ENCODE measurements at regions not wholly inside any gene's neighbourhood (a gene's known extent, or its start where the extent isn't known, plus 50 kb on each side); places are given as distances from the start of the nearest gene placed in this dataset.
"Not testable (repeated sequence)": the region's sequence is repeated elsewhere in the genome, so short reads cannot be mapped to it uniquely, and the experiment has no call there.

DNA sequence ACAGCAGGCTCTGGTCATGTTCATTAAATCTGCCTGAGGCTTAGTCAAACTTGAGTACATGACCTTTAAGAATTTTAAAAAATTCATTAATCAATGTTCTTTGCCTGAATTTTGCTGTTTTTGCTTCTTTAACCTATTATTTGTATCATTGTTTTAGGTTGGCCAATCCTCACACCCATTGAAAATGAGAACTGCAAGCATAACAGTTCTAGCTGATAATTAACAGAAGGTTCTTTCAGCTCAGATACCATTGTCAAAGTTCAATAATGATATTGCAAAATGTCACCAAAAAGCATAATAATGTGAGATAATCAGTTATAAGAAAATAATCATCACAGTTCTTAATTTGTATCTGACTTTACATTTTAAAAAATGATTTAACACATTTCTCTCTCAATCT, 583.1 kb downstream of the TFAP2A start:
- no peak for DNase-seq (ENCODE audit: low read depth in 2 of 2)

DNA sequence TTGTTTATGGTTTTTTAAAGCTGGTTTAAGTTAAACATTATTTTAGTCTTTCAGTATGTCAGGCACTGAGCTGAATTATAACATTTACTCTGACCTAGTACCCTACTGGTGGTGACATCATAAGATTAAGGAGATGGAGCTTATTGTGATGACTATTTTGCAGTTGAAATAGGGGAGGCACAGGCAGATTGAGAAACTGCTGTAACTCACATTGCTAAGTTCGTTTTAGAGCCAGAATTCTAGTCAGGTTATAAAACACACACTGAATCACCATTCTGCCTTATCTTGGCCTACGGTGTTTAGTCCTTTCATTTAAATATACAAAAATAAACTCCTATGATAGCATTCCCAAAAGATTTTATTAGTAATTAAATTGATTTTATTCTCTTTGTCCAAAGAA, 584.1 kb downstream of the TFAP2A start:
- DNase-seq (ENCODE audit: low read depth in 2 of 2), result no peak

GRCh38 chr6:9825526-9825925, 589.3 kb downstream of the TFAP2A start:
- DNase-seq (ENCODE audit: low read depth in 2 of 2), result no peak

GRCh38 chr6:9810727-9811126, 604.1 kb downstream of the TFAP2A start:
- DNase-seq (ENCODE audit: low read depth in 2 of 2), result not testable (repeated sequence)

GRCh38 chr6:9810286-9810685, 604.6 kb downstream of the TFAP2A start:
- DNase-seq (ENCODE audit: low read depth in 2 of 2), result no peak

DNA sequence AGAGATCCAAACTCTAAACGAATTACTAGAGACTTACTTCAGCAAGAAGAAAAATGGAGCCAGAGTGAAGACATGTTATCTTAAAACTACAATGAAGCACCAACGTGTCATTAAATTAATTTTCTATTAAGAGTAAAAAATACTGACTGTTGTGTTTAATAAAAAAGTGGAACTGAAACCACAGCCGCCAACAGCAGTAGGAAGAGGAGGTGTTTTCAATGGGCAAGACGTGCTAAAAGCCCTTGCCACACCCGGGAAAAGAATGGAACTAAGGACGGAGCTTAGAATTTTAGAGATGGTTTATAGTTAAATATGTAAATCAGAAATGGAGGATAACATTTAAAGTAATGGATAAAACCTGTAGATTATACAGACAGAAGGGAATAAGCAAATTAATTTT, 608.7 kb downstream of the TFAP2A start:
- no peak for DNase-seq (ENCODE audit: low read depth in 2 of 2)

- DNase-seq (ENCODE audit: low read depth in 2 of 2), result no peak
These were observed 613.6 kb downstream of the TFAP2A start for GRCh38 chr6:9801249-9801754.

DNA sequence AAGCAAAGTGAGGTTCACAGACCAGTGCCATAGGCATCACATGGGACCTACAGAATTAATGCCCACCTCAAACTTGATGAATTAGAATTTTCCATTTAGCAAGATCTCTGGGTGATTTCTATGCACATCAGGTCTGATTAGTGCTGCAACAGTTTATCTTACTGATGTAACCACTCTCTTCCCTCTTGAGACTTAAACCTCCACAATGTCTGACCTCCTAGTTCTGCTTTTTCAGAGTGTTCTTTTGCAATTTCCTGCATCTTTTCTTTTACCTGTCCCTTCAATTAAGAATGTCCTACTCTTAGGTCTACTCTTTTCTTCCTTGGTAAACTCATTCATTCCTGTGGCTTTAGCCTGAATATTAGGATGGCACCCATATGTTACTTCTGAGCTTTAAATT, 615.3 kb downstream of the TFAP2A start:
- DNase-seq (ENCODE audit: low read depth in 2 of 2), result no peak

DNA sequence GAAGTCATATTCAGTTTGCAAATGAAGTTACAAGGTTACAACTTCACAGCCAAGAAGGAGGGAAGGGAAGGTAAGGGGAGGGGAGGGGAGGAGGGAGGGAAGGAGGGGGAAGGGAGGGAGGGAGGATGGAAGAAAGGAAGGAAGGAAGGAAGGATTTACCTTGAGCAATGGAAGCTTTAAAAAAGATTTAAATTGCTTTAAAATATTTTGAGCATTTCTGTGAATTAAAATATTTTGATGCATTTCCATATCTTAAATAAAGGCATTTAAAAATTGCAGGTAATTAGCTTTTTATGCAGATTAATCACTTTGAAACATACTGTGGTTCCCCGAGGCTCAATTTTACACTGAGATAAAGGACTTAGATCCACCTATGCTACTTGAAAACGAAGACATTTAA, 618.0 kb downstream of the TFAP2A start:
- DNase-seq (ENCODE audit: low read depth in 2 of 2), result no peak

DNA sequence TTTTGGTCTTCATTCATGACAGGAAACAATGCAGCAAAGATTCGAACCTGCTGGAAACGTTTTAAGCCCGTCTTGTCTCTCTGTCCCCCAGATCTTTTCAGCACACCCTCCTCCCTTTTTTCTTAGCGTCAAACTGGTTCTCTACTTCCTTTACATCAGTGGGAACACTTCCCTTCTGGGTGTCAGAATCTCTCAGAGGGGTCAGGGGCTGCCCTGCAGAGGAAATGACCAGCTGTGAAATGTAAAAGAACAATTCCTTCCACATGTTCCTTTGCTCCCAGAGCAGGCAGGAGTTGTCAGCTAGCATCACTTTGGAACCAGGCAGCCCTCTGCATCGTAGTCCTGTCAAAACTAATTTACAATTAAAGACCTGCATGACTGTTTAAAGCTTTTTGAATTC, 619.0 kb downstream of the TFAP2A start:
- no peak for DNase-seq (ENCODE audit: low read depth in 2 of 2)

- DNase-seq (ENCODE audit: low read depth in 2 of 2), result no peak
These were observed 625.7 kb downstream of the TFAP2A start for GRCh38 chr6:9789201-9789600.

DNA sequence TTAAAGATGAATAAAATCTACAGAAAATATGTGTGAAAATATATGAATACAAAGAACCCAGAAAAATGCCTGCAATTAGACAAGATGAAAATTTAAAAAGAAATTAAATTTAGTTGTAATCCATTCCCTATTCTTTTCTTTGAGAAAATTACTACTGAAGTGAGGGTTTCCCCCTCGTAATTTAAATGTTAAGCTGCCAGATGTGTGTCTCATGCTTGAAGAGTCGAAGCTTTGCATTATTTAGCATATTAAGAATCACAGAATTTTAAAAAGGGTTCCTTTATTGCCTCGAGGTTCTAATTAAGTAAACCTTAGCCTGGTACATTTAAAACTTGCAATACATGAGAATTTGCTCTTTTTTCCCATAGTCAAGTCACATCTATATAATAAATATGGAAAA, 630.1 kb downstream of the TFAP2A start:
- DNase-seq (ENCODE audit: low read depth in 2 of 2), result no peak

GRCh38 chr6:9783567-9783966, 631.3 kb downstream of the TFAP2A start:
- DNase-seq (ENCODE audit: low read depth in 2 of 2), result no peak

DNA sequence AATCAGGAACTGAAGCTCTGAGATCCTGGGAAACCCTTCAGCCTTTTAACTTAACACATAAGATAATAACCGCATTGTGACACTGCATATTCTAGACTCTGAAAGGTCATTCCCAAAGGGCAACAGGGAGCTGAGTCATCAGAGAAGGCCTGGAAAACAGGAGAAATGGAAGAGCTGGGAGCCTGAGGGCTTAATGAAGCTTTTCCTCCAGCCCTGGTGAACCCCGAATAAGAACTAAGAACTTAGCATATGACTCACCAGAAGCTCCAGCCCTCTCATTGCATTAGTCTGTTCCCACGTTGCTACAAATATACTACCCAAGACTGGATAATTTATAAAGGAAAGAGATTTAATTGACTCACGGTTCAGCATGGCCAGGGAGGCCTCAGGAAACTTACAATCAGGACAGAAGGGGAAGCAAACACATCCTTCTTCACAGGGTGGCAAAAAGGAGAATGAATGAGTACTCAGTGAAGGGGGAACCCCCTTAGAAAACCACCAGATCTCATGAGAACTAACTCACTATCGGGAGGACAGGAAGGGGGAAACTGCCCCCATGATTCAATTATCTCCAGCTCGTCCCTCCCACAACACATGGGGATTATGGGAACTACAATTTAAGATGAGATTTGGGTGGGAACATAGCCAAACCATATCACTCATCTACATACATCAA, 648.5 kb downstream of the TFAP2A start:
- DNase-seq (ENCODE audit: low read depth in 2 of 2), result no peak

DNA sequence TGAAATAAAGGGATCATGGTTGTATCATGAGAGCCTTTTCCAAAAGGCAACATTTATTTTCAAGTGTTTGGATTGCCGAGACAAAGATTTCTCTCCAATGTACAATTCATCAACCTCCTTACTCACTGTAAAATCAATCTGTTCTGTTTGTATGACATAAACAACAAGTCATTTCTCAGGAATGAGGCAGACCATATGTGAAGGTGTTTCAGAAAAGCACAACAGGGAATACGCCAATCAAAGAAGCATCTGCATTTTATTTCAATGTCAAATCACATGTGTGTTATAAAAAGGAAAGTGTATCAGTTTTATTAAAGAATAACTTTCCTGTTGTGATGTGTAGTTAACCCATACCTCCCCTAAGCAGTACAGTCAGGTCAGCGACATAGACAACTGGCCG, 653.7 kb downstream of the TFAP2A start:
- no peak for DNase-seq (ENCODE audit: low read depth in 2 of 2)

GRCh38 chr6:9754515-9754914, 660.4 kb downstream of the TFAP2A start:
- no peak for DNase-seq (ENCODE audit: low read depth in 2 of 2)

GRCh38 chr6:9745966-9746365, 668.9 kb downstream of the TFAP2A start:
- DNase-seq (ENCODE audit: low read depth in 2 of 2), result no peak

- DNase-seq (ENCODE audit: low read depth in 2 of 2), result no peak
These were observed 669.4 kb downstream of the TFAP2A start for GRCh38 chr6:9745476-9745875.

- no peak for DNase-seq (ENCODE audit: low read depth in 2 of 2)
These were observed 670.8 kb downstream of the TFAP2A start for GRCh38 chr6:9744119-9744518.

GRCh38 chr6:9732056-9732455, 682.8 kb downstream of the TFAP2A start:
- no peak for DNase-seq (ENCODE audit: low read depth in 2 of 2)

DNA sequence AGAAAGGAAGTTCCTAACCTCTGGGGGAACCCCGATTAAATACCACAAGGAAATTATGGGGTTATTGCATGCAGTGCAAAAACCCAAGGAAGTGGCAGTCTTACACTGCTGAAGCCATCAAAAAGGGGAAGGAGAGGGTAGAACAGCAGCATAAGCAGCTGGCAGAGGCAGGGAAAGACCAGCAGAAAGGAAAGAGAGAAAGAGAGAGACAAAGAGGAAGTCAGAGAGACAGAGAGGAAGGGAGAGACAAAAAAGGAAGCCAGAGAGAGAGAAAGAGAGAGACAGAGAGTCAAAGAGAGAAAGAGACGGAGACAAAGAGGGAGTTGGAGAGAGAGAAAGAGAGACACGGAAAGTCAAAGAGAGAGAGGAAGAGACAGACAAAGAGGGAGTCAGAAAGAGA, 689.1 kb downstream of the TFAP2A start:
- not testable (repeated sequence) for DNase-seq (ENCODE audit: low read depth in 2 of 2)

DNA sequence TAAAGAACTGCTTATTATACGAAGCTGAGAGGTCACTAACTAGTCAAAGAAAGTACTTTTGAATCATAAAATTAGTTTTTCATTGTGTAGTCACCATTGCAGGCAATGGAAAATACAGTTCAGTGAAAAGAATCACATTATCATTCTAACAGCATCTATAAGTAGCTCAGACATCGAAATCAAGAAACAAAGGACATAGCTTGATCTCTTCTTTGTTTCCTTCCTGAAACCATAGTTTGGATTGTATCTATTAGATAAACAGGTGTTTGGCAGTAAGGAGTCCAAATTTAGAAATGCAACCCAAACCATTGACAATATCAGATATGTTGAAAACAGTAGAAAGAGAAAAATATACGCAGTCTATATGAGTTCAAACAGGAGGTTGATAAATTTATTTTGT, 697.3 kb downstream of the TFAP2A start:
- no peak for DNase-seq (ENCODE audit: low read depth in 2 of 2)

GRCh38 chr6:9711365-9711764, 703.5 kb downstream of the TFAP2A start:
- no peak for DNase-seq (ENCODE audit: low read depth in 2 of 2)

- no peak for DNase-seq (ENCODE audit: low read depth in 2 of 2)
These were observed 704.3 kb downstream of the TFAP2A start for GRCh38 chr6:9710574-9710973.
